NB4 (cell line): ENCODE measurements at regions not wholly inside any gene's neighbourhood (a gene's known extent, or its start where the extent isn't known, plus 50 kb on each side); places are given as distances from the start of the nearest gene placed in this dataset.

Source experiments
- MYC ChIP-seq: IDR thresholded peaks from 2 replicates; pipeline ENCODE4 v1.6.1; 2011; ENCODE audit warnings: low read depth, low read length
- POLR2A ChIP-seq: IDR thresholded peaks from 2 replicates; pipeline ENCODE4 v1.6.1; 2011; ENCODE audit warnings: mild to moderate bottlenecking; ENCODE audit not compliant: insufficient read length; ENCODE audit errors: extremely low read depth
- TF ChIP-seq, protein P1 (sequence below): IDR thresholded peaks from one replicate; pipeline ENCODE4 v1.5.1; 2012; ENCODE audit warnings: low read depth, low read length

GRCh38 chr5:112649882-112650281, 87.8 kb upstream of the APC start:
- TF ChIP-seq, protein P1, sequence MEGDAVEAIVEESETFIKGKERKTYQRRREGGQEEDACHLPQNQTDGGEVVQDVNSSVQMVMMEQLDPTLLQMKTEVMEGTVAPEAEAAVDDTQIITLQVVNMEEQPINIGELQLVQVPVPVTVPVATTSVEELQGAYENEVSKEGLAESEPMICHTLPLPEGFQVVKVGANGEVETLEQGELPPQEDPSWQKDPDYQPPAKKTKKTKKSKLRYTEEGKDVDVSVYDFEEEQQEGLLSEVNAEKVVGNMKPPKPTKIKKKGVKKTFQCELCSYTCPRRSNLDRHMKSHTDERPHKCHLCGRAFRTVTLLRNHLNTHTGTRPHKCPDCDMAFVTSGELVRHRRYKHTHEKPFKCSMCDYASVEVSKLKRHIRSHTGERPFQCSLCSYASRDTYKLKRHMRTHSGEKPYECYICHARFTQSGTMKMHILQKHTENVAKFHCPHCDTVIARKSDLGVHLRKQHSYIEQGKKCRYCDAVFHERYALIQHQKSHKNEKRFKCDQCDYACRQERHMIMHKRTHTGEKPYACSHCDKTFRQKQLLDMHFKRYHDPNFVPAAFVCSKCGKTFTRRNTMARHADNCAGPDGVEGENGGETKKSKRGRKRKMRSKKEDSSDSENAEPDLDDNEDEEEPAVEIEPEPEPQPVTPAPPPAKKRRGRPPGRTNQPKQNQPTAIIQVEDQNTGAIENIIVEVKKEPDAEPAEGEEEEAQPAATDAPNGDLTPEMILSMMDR = no peak
- TF ChIP-seq POLR2A (no peak), MYC (no peak)
